ENCODE measurements at regions not wholly inside any gene's neighbourhood (a gene's known extent, or its start where the extent isn't known, plus 50 kb on each side); places are given as distances from the start of the nearest gene placed in this dataset.

DNA sequence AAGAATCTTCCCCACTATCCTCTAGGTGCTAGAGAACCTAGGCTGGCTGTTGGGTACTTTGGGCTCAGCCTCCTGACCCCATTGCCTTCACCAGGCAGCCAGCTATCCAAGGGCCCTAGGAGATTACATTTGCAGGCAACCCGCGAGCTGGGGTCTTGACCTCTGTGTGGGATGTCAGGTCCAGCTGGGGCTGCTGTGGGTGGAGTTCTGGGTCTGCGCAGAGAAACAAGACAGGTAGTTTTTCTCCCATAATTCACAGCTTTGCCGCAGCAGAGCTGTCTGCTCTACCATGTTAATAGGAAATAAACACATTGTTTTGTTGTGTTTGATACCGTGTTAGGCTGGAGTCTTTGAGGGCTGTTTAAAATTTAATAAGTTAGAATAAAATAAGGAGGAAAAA is 142.8 kb upstream of the PLET1 start:
- DNase-seq = no peak

DNA sequence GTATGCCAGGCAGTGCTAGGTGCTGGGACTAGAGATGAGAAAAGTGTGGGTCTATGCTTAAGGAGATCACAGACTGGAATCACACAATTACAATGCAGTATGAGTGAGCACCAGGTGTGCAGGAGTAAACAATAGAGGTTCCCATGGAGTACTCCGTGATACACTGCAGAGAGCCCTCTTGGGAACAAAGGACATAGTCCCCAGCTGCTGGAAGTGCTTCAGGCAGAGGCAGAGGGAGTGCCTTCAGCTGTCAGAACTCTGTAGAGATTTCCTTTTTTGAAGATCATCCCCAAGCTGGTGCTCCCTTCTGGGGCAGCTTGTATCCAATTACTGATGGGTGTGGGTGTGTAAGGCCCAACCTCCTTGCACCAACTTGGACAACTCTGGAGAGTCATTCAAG is 143.5 kb upstream of the PLET1 start:
- DNase-seq = no peak

DNA sequence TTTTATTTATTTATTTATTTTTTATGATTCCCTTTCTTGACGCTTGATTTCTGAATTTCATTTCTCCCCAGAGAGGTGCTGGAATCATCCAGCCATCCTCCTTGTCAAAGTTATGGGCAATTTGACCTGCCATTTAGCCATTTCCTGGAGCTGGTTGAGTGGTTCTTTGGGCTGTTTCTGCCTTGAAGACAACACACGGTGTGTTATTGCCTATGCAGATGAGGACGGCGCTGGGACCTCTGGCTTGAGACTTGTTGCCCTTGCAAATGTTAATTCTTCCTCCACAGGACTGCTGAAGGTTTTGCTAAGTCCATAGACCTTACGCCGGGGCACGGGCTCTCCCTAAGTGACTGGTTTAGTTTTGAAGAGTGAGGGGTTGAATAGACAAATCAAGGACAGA is 147.9 kb upstream of the PLET1 start:
- no peak for DNase-seq

DNA sequence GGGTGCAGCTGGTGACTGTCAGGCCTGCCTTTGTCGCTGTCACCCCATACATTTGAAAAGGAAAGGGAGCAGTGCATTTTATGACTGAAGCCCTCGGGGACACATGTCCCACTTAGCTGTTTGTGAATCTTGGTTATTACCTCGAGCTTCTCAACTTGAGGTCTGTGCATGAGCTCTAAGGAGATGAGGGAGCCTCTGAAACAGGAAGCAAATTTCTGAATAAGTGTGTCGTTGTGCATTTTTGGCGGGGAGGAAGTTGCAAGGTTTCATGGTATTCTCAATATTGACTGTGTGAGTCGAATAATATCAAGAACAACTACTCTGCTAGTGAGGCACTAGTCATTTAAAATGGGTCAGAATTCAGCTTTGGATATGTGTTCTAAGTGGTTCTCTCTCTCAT is 149.7 kb upstream of the PLET1 start:
- peak in 1 of 3 donors; percentile 19 for DNase-seq

DNA sequence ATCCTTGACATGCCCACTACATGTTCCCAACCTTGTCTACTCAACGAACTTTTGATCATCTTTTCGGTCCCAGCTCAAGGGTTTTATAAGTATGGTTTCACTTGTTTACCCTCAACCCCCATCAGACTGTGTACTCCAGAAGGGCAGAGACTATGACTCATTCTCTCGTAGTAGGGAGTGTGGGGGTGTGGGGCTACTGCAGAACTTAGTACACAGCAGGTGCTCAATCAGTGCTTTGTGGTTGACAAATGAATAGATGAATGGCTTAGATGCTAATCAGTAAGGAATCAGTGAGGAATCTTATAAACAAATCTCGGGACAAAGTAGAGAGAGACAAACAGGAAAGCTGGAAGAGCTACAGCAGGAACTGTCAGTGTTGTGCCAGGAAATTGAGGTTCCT is 151.7 kb upstream of the PLET1 start:
- DNase-seq = peak in 2 of 3 donors; percentile 3 to 7

DNA sequence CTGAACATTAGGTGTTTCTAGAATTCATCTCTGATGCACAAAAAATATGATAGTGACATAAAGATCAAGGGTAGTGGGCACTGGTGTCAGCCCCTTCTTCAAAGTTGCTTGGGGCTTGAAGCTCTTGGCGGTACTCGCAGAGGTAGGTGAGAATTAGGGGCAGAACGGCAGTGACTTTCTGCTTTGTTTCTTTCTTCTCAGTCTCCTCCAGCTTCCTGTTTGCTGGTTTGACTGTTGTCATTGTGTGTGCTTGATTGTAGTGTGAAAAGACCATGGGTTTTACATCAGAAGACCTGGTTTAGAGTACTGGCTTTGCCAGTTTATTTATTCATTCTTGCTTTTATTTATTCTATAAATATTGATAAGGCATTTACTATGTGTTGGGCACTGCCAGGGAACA is 156.7 kb upstream of the PLET1 start:
- DNase-seq = no peak

DNA sequence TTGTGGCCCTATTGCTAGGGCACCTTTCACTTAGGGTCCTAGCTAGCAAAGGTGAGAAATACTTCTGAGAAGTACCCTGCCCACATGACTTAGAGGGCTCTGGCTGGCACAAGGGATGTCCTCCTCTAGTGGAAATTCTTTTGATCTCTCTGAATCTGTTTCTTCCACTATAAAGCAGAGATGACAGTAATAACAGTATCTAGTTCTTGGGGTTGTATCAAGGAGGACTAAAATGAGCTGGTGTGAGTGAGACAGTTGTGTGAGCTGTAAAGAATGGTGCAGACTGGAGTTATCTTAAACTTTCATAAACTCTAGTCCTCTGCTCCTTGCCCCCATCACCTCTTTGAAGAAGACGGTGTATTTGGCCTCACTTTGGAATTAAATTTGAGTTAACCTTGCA is 157.8 kb upstream of the PLET1 start:
- DNase-seq = no peak

DNA sequence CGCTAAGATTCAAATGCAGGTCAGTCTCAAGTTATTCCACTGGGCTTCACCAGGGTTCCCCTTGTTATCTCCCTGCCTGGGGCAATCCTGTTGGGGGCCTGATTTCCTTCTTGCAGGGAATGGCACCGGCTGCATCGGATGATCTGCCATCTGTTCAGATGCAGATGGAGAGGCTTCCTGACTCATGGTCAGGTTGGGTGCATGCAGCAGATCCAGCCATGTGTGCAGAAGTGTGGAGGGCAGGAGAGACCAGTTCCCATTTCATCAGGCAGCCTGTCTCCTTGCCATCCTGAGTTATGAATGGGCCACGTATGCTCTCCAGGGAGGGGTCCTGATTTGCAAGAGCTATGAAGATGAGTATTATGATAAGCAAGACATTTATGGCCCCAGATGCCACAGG is 161.2 kb upstream of the PLET1 start:
- DNase-seq = no peak

DNA sequence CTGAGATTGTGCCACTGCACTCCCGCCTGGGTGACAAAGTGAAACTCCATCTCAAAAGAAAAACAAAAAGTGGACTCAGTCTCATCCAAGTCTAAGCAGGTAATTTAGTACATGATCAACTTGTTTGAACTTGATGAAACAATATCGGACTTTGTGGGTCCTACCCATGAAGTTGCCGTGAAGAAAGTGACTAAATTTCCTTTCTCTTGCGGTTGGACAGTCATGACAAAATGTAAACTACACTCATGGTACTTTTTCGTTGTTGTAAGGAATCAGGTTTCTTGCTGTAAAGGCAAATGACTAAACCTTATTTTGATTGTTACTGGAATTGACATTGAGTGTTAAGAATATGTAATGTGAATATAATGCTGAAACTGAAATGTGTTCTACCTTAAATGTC is 164.5 kb upstream of the PLET1 start:
- DNase-seq = no peak

DNA sequence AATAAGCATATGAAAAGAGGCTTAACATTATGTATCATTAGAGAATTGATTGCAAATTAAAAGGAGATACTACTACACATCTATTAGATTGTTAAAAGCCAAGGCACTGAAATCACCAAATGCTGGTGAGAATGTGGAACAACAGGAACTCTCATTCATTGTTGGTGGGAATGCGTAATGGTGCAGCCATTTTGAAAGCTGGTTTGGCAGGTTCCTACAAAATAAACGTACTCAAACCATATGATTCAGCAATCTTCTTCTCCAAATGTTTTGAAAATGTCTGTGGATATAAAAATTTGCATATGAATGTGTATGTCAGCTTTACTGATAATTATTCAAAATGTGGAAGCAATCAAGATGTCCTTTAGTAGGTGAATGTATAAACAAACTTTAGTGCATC is 176.4 kb upstream of the PLET1 start:
- DNase-seq = no peak

DNA sequence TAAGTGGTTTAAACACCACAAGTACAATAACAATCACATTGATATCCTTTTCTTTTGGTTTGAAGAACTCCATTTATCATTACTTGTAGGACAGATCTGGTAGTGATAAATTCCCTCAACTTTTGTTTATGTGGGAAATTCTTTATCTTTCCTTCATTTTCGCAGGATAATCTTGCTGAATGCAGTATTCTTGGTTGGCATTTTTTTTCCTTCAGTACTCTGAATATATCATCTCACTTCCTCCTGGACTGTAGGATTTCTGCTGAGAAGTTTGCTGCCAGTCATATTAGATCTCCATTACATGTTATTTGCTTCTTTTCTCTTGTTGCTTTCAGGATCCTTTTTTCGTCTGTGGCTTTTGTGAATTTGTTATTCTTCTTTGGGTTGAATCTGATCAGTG is 179.0 kb upstream of the PLET1 start:
- DNase-seq = no peak

DNA sequence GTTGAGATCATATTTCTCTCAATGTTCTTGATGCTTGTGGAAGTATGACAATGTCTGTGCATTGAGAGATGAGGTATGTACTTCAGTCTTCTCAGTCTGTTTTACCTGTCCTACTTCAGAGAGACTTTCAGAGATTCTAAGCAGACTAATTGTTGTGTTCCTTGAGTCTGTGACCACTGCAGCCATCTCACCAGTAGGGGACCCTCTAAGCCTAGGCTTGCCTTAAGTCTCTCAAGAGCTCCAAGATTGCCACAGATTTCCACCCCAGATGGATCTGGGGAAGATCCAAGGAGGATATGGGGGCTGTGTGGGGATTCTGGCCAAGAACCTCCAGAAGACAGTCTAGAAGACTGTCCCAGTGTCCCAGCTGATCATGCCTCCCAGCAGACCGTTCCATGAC is 179.9 kb upstream of the PLET1 start:
- peak in 2 of 3 donors; percentile 15 to 22 for DNase-seq

DNA sequence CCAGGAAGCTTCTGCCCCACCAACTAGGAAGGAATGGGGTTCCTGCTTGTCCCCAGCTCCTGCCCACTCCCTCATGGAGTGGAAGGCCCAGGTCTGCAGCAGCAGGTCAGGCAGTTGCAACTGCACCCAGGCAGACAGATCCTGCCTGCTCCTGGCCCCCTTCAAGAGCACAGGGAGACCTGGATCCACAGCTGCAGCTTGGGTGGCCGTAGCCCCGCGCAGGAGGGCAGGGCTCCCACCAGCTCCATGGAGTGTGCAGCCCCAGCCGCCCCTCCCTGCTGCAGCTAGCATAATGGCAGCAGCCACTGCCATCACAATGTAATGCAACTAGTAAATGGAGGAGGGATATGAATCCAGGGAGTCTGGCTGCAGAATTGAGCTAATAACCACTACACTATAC is 187.5 kb upstream of the PLET1 start:
- DNase-seq = no peak

DNA sequence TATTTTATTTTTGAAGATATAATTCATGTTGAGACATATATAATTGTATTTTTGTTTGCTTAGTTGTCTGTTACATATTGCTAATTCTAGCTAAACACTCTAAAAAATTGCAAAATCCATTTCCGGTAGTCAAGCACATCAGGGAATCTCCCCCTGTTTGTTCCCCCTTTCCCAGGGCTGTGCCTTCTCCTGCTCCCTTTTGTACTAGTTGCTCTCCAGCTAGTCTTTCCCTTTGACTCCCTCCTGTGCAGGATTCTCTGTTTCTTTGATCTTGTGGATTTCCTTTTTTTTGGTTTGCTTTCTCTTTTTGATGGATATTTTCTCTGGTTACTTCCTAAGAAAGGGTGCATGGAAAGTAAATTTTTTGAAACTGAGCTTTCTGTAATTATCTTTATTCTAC is 188.1 kb upstream of the PLET1 start:
- peak in 2 of 3 donors; percentile 6 to 15 for DNase-seq

DNA sequence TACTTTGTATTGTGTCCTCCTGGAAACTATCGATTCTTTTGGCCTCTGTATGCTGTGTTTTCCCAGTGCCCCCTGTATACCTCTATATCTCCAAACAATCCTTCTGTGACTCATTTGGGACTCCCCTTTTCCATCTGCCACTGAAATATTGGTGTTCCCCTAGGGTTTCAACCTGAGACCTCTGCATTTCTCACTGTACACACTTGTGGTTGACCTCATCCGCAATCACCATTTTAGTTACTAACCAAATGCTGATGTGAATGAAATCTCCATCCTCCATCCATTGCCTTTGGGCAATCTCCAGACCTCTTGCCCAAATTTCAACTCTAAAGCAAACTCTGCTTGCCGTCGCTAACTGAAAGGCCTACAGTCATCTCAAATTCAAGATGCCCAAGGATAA is 190.6 kb upstream of the PLET1 start:
- peak in 1 of 3 donors; percentile 4 for DNase-seq

DNA sequence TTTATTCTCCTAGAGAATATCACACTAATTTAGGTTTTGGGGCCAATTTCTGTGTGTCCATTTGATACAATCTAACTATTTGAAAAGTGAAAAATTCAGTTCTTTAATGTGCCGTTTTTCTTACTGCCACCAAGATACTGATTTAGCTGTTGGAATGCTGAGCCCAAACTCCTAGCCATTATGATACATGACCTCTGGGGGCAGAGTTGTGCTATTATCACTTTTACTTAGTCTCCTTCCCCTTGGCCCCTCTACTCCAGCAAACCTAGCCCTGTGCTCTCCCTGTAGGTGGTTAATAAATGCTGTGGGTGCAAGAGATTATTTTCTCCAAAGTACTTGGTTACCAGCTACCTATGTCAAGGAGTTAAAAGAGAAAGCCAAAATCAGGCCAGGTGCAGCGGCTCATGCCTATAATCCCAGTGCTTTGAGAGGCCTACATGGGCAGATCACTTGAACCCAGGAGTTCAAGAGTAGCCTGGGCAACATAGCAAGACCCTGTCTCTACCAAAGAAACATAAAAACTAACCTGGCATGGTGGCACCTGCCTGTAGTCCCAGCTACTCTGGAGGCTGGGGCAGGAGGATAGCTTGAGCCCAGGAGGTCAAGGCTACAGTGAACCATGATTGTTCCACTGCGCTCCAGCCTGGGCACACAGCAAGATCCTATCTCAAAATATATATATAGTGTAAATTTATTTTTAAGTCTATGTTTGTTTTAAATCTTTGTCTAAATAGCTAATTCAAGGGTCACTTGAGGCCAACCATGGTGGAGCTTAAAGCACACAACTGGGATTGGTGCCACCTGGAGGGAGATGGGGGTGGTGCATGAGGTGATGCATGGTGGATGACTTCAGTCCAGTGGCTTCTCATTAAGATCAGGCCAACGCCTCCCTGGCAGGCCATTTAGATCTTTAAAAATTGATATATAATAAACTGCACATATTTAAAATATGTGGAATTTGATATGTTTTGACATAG is 193.2 kb upstream of the PLET1 start:
- peak; percentile 41 to 54 (median 46) for DNase-seq

DNA sequence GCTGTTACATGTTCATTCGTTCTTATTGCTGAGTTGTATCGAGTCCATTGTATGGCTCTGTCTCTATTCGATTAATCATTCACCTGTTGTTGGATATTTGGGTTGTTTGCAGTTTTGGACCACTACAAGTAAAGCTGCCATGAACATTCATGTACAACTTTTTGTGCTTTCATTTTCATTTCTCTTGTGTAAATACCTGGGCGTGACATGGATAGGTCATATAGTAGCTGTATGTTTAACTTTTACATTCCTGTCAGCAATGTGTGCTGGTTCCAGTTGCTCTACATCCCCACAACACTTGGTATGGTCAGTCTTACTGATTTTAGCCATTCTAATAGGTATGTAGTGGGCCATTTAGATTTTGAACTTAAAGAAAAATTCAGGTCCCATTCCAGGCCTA is 194.2 kb upstream of the PLET1 start:
- DNase-seq = no peak

DNA sequence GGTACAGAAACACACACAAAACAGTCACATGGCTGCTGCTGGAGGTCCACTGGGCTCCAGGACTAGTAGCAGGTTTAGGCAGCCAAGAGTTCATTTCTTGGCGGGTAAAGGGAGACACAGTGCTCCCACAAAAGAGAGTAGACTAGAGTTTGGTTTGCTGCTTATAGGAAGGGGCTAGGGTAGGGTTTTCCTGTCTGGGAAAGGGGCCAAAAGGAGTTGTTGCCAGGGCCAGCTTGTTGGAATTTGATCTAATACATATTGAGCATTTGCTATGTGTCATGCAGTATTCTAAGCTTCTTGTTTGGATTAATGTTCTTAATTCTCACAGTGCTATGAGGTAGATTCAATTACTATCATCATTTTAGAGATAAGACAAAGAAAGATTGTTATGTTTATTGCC is 195.1 kb upstream of the PLET1 start:
- DNase-seq = no peak

DNA sequence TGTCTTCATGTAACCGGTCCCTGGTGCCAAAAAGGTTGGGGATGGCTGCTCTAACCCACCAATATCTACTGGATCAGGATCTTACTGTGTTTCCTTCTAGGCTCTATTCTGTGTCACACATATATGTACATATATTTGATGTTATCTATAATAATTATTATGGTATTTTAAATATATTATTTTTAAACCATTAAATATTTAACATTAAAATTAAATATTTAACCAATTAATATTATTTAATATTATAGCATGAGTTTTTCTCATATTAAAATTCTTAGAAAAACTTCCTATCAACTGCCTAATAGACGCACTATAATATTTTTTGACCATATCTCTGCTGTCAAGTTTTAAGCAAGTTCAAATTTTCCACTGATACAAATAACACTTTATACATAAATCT is 196.9 kb upstream of the PLET1 start:
- no peak for DNase-seq

DNA sequence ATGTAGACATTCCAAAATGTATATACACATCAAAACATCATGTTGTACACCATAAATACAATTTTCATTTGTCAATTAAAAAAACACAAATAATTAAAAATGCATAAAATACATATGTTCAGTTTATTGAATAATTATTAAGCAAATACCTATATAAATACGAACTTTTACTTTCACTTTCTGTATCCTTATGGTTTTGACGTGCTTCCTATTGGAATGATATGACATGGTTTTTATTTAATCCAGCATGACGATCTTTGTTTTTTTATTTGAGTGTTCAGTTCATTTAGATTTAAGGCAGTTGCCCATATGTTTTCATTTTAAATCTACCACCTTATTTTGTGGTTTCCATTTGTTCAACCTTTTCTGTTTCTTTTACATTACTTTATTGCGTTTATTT is 198.3 kb upstream of the PLET1 start:
- peak in 1 of 3 donors; percentile 5 for DNase-seq

DNA sequence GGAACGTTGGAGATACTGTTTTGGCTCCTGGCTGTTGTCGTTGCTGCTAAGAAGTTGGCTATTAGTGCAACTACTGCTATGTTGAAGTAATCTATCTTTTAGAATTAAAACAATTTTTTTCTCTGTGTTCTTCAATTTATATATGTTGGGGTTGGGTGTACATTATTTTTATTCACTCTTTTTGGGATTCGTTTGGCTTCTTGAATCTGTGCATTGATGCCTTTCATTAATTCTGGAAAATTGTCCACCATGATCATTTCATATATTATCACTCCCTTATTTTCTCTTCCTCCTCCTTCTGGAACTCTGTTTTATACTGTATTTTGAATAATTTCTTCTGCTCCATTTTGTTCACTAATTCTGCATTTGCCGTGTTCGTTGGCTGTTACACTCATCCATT is 199.5 kb upstream of the PLET1 start:
- DNase-seq = no peak

DNA sequence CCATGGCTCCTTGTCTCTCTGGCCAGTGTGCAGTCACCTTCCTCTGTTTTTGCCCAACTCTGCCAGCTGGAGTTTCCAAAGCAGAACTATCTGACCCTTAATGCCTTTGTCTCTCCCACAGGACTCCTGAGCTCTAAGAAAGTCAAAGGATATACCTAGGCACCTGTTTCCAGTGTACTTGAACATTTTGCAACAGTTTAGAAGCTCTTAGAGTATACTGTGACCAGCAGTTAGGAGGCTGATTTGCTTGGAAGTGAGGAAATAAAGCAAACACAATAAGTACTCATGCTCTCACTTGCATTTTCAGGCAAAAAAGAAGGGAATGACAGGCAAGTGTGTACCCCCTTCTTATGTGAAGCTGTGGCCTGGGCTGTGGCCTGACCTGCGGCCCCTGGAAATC is 204.3 kb upstream of the PLET1 start:
- DNase-seq = peak; percentile 28 to 38 (median 29)

DNA sequence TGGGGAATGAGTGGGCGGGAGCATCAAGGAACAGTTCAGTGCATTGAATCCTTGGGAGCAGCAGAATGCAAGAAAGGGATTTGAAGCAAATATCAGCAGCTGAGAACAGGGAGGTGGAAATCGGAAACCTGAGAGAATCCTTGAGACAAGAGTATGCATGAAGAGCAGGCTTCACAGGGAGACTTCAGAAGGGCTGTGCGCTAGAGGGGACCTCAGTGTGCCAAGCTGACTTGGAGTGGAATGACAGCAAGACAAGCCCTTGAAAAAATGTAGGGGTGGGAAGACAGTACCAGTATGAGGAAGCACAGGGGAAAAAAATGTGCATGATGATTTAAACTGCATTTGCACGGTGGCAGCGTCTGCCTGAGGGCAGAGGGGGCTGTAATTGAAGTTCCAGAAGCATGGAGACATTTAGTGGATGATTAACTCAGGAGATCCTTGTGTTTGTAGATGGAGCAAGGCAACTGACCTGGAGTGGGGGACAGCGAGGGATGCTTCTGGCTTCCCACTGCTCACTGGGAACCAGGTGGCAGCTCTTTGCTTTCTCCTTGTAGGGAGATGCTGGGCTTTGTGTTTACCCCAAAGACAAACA is 204.9 kb upstream of the PLET1 start:
- no peak for DNase-seq

DNA sequence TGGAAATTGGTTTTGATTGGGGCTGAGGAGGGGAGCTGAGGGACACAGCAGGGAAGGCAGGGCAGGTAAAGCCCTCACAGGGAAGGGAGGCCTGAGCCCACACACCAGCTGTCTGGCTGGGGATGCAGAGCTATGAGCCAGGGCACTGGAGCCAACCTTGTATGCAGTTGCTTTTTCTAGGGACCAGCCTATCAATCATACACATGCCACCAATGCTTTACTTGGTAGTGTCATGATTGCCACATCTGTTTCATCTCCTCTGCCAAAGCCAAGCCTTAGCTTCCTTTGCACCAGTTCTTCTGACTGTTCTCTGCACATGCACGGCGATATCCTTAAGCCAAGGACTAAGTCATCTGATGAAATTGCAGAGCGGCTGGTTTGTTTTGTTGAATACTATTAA is 207.1 kb upstream of the PLET1 start:
- DNase-seq = no peak

DNA sequence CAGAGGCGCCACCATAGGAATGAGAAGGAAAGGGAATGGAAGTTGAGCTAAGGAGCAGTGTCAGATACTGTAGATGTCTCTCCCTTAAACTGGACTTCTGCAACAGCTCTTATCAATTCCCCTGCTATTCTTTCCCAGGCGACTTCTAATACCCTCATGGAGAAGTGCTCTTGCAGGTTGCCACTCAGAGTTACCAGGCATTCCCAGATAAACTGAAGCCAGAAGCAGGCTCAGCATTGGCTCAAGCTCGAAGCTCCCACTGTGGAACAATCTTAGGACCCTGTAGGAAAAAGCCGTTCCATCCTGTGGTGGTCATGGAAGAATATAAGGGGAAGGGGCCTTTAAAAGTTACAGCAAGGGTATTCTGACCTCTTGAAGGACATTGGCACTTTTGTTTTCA is 208.7 kb upstream of the PLET1 start:
- DNase-seq = no peak
